Spinal cord (tissue), 9 donors: ENCODE measurements at regions not wholly inside any gene's neighbourhood (a gene's known extent, or its start where the extent isn't known, plus 50 kb on each side); places are given as distances from the start of the nearest gene placed in this dataset.
A peak's percentile ranks its signal among the peaks of the same experiment; 100 is the strongest.

Source experiments
- DNase-seq, 6 donors: peaks; one replicate each; pipeline versions ENCODE4 v3.0.0 to v3.0.0-alpha.2; 2013 to 2015; ENCODE audit warnings: low spot score in 6 of 6, low read depth in 4 of 6
- H3K27ac ChIP-seq: one replicate; pipeline ENCODE4 v1.5.1; 2013; ENCODE audit warnings: low read depth, low read length, control low read depth
- H3K27me3 ChIP-seq: one replicate; pipeline ENCODE4 v1.6.1; 2013; ENCODE audit warnings: low read length; ENCODE audit not compliant: control insufficient read depth, insufficient read depth
- H3K36me3 ChIP-seq: one replicate; pipeline ENCODE4 v1.6.1; 2013; ENCODE audit warnings: low read length; ENCODE audit not compliant: control insufficient read depth, insufficient read depth
- H3K4me1 ChIP-seq: one replicate; pipeline ENCODE4 v1.6.1; 2013; ENCODE audit warnings: low read length; ENCODE audit not compliant: control insufficient read depth, insufficient read depth
- H3K4me3 ChIP-seq: one replicate; pipeline ENCODE4 v1.5.1; 2013; ENCODE audit warnings: low read depth, low read length, control low read depth
- H3K9me3 ChIP-seq: one replicate; pipeline ENCODE4 v1.6.1; 2013; ENCODE audit warnings: low read length; ENCODE audit not compliant: control insufficient read depth, insufficient read depth
- WGBS: methylation state at CpG from one replicate; pipeline ENCODE4 v1.1.5; 2013; ENCODE audit warnings: missing lambda C conversion rate; ENCODE audit not compliant: insufficient coverage; 5-methylcytosine and 5-hydroxymethylcytosine counted together
- donor health status: healthy.

GRCh38 chr4:141486375-141486997, 149.9 kb upstream of the IL15 start:
- Histone ChIP-seq H3K36me3 (no peaks in the 10 kb centered on the region), H3K4me1 (no peaks in the 10 kb centered on the region), H3K27ac (no peak overlapping the region), H3K4me3 (no peak overlapping the region), H3K9me3 (peaks cover 2% of the 10 kb centered on the region), H3K27me3 (no peaks in the 10 kb centered on the region)
- WGBS: 100% methylated on average over 1 of the region's 4 CpGs
- DNase-seq: peak in 1 of 6 donors; percentile 10

- no peak overlapping the region for H3K4me3 ChIP-seq
- no peak for DNase-seq
- no CpG with 5 or more reads among the region's 1 CpG for WGBS
- no peaks in the 10 kb centered on the region for H3K36me3 ChIP-seq
- H3K4me1 ChIP-seq: no peaks in the 10 kb centered on the region
- no peaks in the 10 kb centered on the region for H3K27me3 ChIP-seq
- no peak overlapping the region for H3K27ac ChIP-seq
- peaks cover 2% of the 10 kb centered on the region for H3K9me3 ChIP-seq
These were observed 138.8 kb upstream of the IL15 start for GRCh38 chr4:141497627-141498026.

GRCh38 chr4:141499261-141499853, 137.0 kb upstream of the IL15 start:
- no peak overlapping the region for H3K4me3 ChIP-seq
- WGBS: no CpG with 5 or more reads among the region's 3 CpGs
- H3K4me1 ChIP-seq: no peaks in the 10 kb centered on the region
- peaks cover 2% of the 10 kb centered on the region for H3K9me3 ChIP-seq
- no peaks in the 10 kb centered on the region for H3K36me3 ChIP-seq
- peak in 1 of 6 donors; percentile 3 for DNase-seq
- H3K27ac ChIP-seq: no peak overlapping the region
- H3K27me3 ChIP-seq: no peaks in the 10 kb centered on the region

- Histone ChIP-seq H3K27ac (no peak overlapping the region), H3K36me3 (no peaks in the 10 kb centered on the region), H3K27me3 (no peaks in the 10 kb centered on the region), H3K4me3 (no peak overlapping the region), H3K4me1 (no peaks in the 10 kb centered on the region), H3K9me3 (peaks cover 2% of the 10 kb centered on the region)
- no peak for DNase-seq
- WGBS: no CpG with 5 or more reads among the region's 1 CpG
These were observed 135.0 kb upstream of the IL15 start for GRCh38 chr4:141501395-141501794.

- Histone ChIP-seq H3K36me3 (no peaks in the 10 kb centered on the region), H3K4me3 (no peak overlapping the region), H3K27ac (no peak overlapping the region), H3K4me1 (no peaks in the 10 kb centered on the region), H3K9me3 (peaks cover 2% of the 10 kb centered on the region), H3K27me3 (no peaks in the 10 kb centered on the region)
- no CpG with 5 or more reads among the region's 3 CpGs for WGBS
- DNase-seq: peak in 1 of 6 donors; percentile 4
These were observed 134.5 kb upstream of the IL15 start for GRCh38 chr4:141501931-141502330.

- Histone ChIP-seq H3K27ac (no peak overlapping the region), H3K9me3 (peaks cover 2% of the 10 kb centered on the region), H3K36me3 (no peaks in the 10 kb centered on the region), H3K27me3 (no peaks in the 10 kb centered on the region), H3K4me3 (no peak overlapping the region), H3K4me1 (no peaks in the 10 kb centered on the region)
- WGBS: 70% methylated on average over 1 of the region's 2 CpGs
- no peak for DNase-seq
These were observed 133.6 kb upstream of the IL15 start for GRCh38 chr4:141502755-141503154.

- DNase-seq: no peak
- Histone ChIP-seq H3K27me3 (no peaks in the 10 kb centered on the region), H3K9me3 (peaks cover 2% of the 10 kb centered on the region), H3K4me3 (no peak overlapping the region), H3K36me3 (no peaks in the 10 kb centered on the region), H3K4me1 (no peaks in the 10 kb centered on the region), H3K27ac (no peak overlapping the region)
These were observed 133.1 kb upstream of the IL15 start for GRCh38 chr4:141503260-141503659.

GRCh38 chr4:141511055-141511454, 125.3 kb upstream of the IL15 start:
- H3K27ac ChIP-seq: no peak overlapping the region

GRCh38 chr4:141513866-141514265, 122.5 kb upstream of the IL15 start:
- Histone ChIP-seq H3K4me3 (no peak overlapping the region), H3K36me3 (no peaks in the 10 kb centered on the region), H3K9me3 (no peaks in the 10 kb centered on the region), H3K27ac (no peak overlapping the region), H3K27me3 (no peaks in the 10 kb centered on the region), H3K4me1 (no peaks in the 10 kb centered on the region)
- no peak for DNase-seq
- no CpG with 5 or more reads among the region's 1 CpG for WGBS

More at GRCh38 chr4:141511055-141511454, 125.3 kb upstream of the IL15 start:
- DNase-seq: no peak
- no peaks in the 10 kb centered on the region for H3K4me1 ChIP-seq
- H3K27me3 ChIP-seq: no peaks in the 10 kb centered on the region
- H3K4me3 ChIP-seq: no peak overlapping the region
- H3K36me3 ChIP-seq: no peaks in the 10 kb centered on the region
- H3K9me3 ChIP-seq: no peaks in the 10 kb centered on the region

- no peaks in the 10 kb centered on the region for H3K9me3 ChIP-seq
- H3K27me3 ChIP-seq: no peaks in the 10 kb centered on the region
- DNase-seq: no peak
- no peak overlapping the region for H3K27ac ChIP-seq
- H3K36me3 ChIP-seq: no peaks in the 10 kb centered on the region
- H3K4me3 ChIP-seq: no peak overlapping the region
- no peaks in the 10 kb centered on the region for H3K4me1 ChIP-seq
These were observed 118.2 kb upstream of the IL15 start for GRCh38 chr4:141518222-141518621.
